H7 (cell line): ENCODE measurements at regions not wholly inside any gene's neighbourhood (a gene's known extent, or its start where the extent isn't known, plus 50 kb on each side); places are given as distances from the start of the nearest gene placed in this dataset.

Experiments used
- DNase-seq: peaks from one replicate; pipeline ENCODE4 v3.0.0; 2012
- H3K27me3 ChIP-seq: 2 replicates; pipeline ENCODE4 v1.6.0; 2011; ENCODE audit warnings: mild to moderate bottlenecking, low read length; ENCODE audit not compliant: control insufficient read depth, insufficient read depth
- H3K36me3 ChIP-seq: replicated peaks from 2 replicates; pipeline ENCODE4 v1.5.1; 2011; ENCODE audit warnings: low read length; ENCODE audit not compliant: control insufficient read depth, insufficient read depth
- H3K4me3 ChIP-seq: 2 replicates; pipeline ENCODE4 v1.5.1; 2011; ENCODE audit warnings: low read depth, mild to moderate bottlenecking, control low read depth, low read length, moderate library complexity; ENCODE audit not compliant: insufficient read depth

DNA sequence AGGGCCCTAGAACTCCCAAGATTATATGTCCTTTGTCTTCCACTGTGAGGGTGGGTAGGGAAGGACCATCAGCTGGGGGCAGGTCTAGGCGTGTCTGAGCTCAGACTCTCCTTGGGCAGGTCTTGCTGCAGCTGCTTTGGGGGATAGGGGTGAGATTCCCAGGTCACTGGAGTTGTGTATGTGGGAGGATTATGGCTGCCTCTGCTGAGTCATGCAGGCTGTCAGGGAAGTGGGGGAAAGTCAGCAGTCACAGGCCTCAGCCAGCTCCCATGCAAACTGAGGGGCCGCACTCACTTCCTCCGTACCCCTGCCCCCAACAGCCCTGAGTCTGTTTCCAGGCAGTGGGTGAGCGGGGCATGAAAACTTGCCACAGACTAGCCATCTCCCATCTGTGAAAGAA lies 600.8 kb downstream of the DIAPH3 start:
- Histone ChIP-seq H3K27me3 (no peaks in the 10 kb centered on the region), H3K36me3 (no peaks in the 10 kb centered on the region), H3K4me3 (no peak overlapping the region)
- no peak for DNase-seq

DNA sequence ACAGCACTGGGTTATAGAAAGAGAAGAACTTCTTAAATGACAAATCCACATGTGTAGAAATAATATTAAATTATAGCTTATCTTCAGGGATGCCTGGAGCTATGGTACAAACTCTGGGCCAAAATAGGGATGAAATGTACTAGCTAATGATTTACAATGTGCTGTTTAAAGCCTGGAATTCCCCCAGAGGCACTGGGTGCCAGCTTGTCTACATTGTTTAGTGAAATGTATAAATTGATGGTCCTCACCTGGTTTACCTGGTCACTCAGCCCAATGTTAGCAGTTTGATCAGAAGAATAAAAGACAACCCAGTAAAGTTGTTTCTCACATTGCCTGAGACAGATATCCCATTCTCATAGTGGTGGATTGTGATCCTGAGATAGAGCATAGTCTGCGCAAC lies 597.2 kb downstream of the DIAPH3 start:
- DNase-seq: no peak
- no peaks in the 10 kb centered on the region for H3K36me3 ChIP-seq
- H3K4me3 ChIP-seq: no peak overlapping the region
- no peaks in the 10 kb centered on the region for H3K27me3 ChIP-seq

DNA sequence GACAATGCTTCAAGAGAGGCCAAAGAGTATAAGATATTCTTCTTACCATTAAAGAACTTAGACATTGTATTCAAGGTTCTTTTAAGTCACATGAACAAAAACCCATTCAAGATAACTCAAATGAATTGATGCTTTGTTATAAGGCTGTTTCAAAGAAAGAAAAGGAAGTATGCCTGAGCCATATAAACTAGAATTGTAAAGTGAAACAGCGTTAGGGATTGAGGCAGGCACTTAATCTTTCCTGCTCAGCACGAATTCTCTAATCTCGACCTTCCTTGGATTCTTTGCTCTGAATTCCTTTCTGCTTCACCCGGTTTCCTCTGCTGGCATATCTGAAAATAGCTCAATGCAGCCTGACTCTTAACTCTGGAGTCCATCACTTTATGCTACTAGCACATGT lies 595.4 kb downstream of the DIAPH3 start:
- Histone ChIP-seq H3K27me3 (no peaks in the 10 kb centered on the region), H3K4me3 (no peak overlapping the region), H3K36me3 (no peaks in the 10 kb centered on the region)
- DNase-seq: no peak

DNA sequence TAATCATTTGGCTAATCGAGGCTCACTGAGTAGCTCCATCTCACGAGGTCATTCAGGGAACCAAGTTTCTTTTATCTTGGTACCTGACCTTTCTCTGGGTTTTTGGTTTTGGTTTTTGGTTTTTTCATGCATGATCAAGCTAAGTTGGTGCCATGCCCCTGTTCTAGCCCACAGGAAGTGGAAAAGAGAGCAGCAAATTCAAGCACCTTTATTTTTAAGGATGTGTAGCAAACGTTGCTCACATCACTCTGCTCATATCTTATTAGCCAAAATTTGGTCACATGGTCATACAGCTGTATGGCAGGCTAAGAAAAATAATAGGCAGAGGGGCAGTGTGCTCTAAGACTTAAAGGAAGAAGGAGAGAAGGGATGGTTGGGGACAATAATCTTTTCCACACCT lies 593.5 kb downstream of the DIAPH3 start:
- no peaks in the 10 kb centered on the region for H3K27me3 ChIP-seq
- H3K4me3 ChIP-seq: no peak overlapping the region
- no peak for DNase-seq
- no peaks in the 10 kb centered on the region for H3K36me3 ChIP-seq

DNA sequence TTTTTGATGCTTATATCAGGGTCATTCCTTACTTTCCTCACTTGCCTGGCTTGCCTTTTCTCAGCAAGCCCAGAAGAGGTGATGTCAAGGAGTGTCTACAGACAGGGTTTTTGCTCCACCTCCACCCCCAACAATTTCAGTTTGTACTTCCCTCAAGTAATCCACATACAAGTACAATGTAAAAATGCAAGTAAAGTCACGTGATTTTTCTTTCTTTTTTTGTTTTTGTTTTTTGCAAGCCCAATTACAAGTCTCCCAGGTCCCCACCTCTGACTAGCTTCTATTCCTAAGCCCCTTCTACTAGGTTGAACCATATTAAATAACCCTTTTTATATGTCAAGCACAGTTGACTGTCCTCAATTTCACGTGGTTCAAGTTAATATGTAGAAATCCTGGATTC lies 579.6 kb downstream of the DIAPH3 start:
- DNase-seq: no peak
- H3K4me3 ChIP-seq: no peak overlapping the region

DNA sequence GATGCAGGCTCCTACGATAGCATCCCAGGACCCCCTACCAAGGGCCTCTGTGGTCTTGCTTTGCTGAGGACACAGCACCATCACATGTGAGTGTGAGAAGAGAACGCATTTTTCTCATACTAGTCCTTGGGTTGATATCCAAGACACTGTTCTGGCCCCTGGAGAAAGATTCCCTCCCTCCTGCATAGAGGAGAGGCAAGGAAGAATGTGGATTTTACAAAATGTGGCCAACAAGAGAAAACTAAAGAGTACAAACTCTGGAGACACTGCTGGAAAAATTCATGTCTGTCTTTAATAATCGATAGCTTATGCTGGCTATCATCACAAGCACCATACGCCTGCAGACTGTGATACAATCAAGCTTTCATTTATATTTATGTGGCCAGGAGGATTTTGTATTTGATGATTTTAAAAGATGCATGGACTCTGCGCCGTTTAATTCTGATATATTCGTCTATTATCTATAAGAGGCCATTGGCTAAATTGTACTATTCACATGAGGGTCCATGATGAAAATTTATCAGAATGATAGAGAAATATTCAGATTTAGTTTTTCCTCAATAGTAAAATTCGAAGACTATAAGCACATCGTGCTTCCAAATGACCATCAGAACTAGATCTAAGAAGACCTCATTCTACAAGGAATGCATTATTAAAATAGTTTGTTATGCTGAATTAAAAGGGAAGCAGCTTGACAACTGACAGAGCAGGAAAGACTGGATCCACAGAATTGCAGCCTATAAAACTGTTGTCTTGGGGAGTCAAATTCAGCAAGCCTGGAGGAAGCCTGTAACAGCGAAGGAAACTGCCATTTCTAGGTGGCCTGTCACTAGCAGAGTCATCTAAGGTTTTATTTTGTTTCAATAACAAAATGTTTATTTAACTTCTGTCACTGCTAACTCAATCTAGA lies 578.7 kb downstream of the DIAPH3 start:
- Histone ChIP-seq H3K36me3 (no peaks in the 10 kb centered on the region), H3K4me3 (no peak overlapping the region), H3K27me3 (peaks cover 4% of the 10 kb centered on the region)
- no peak for DNase-seq

More for the DNA sequence above, 579.6 kb downstream of the DIAPH3 start:
- Histone ChIP-seq H3K27me3 (no peaks in the 10 kb centered on the region), H3K36me3 (no peaks in the 10 kb centered on the region)

DNA sequence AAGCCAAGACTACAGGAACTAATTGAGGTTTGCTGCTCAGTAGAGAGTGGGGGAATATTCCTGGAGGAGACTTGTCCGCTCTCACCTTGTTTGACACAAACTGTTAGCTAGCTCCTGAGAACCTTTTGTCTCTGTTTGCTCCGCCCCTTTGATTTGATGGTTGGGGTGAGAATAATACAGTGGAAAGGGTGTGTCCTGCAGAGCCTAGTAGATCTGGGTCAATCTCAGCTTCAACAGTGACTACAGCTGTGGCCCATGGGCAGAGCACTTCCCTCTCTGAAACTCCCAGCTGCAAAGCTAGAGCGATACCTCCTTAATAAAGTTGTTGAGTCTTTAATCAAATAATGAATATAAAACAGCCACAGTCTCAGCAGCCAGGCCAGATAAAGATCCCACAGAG lies 576.7 kb downstream of the DIAPH3 start:
- H3K36me3 ChIP-seq: no peaks in the 10 kb centered on the region
- DNase-seq: no peak
- peaks cover 4% of the 10 kb centered on the region for H3K27me3 ChIP-seq
- H3K4me3 ChIP-seq: no peak overlapping the region

DNA sequence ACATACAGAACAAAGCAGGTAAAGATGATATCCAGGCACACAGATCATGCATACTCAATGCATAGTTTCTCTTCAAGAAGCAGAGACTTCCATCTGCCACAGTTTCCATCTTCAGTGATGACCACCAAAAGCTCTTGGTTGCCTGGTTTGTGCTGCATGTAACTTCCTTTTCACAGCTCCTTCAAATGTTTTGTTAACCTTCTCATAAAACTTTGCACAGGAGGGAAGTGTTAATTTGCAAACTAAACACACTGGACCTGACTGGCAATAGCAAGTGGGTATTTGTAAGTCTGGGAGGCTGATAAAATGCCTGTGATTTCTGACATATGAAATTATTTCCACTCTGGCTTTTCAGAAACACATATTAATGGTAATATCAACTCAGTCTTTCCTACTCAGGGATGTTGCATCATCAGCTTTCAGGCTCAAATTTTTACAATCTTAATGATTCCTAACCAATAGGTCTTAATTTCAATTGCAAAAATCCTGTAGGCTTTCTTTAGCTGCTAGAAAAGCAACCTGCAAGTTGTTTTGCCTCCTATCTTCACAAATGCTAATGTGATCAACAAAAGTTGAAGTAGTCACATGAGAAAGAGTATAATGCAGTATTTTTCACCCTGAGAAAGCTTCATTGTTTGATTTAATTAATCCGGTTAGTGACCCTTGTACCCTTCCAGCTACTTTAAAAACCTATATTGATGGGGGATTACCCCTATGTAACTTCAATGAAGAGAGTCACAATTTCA lies 575.6 kb downstream of the DIAPH3 start:
- Histone ChIP-seq H3K27me3 (peaks cover 4% of the 10 kb centered on the region), H3K4me3 (no peak overlapping the region), H3K36me3 (no peaks in the 10 kb centered on the region)
- peak; percentile 6 for DNase-seq

DNA sequence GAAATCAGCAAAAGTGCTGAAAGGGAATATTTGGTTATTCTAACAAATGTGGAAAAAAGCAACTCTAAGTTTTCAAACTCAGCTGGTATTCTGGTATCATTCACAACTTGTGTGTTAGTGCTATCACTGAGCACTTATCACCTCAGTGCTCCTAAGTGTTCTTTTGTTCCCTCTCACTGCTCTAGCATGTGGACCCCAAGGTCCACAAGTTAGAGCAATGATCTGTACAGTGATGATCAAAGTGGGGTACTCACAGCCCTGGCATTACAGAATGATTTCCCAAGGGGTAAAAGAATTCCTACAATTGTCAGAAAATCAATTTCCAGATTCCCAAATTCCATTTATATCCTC lies 575.0 kb downstream of the DIAPH3 start:
- Histone ChIP-seq H3K4me3 (no peak overlapping the region), H3K36me3 (no peaks in the 10 kb centered on the region), H3K27me3 (peaks cover 4% of the 10 kb centered on the region)
- no peak for DNase-seq

DNA sequence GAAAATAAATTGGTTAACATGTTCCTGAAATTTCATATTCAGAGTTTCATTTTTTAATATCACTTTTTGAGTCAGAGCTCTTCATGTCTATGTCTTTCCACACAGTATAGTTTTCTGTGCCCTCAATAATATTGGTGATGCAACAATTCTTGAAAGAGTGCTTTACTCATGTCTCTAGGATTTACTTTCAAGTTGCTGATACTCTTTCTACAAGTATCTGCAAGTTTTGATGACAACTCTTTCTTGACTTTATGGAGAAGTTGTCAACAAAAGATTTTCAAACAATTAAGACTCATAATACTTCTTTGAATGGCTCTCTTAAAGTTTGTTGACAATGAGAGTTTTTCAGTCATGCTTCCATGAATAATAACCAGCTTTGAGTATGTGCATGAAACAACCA lies 561.7 kb downstream of the DIAPH3 start:
- Histone ChIP-seq H3K4me3 (no peak overlapping the region), H3K27me3 (no peaks in the 10 kb centered on the region), H3K36me3 (no peaks in the 10 kb centered on the region)
- DNase-seq: no peak

DNA sequence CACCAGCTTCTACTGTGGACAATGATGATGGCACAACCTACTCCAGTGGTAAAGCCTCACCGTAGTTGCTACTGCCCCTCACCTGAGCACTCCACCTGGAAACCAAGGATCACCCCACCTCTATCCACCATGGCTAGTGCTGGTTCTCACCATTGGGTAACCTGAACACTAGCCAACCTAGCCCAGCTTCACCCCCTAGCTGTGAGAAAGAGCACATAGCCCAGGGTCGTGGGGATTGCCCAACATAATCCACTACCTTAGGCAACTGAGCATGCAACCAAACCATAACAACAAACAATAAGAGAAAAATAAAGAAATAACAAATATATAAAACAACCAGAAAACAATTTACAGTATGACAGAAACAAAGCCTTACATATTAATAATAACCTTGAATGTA lies 560.1 kb downstream of the DIAPH3 start:
- no peaks in the 10 kb centered on the region for H3K27me3 ChIP-seq

DNA sequence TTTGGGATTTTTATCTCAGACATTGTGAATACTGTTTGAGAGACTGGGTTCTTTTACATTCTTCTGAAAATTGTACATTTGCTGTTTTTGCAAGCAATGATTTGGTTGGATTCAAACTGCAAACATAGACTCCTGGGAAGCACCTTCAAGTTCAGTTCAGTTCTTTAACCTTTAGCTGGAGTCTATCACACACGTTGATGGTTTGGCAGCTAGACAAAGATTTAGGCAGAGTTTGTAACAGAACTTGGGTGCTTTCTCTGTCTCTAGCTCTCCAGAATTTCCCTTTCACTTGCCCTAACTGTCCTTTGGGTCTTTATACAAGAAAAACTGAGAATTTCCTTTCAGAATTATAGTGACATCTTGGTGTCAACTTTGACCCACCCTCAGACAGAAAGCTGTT lies 556.6 kb downstream of the DIAPH3 start:
- H3K36me3 ChIP-seq: no peaks in the 10 kb centered on the region
- no peak overlapping the region for H3K4me3 ChIP-seq
- DNase-seq: no peak
- H3K27me3 ChIP-seq: no peaks in the 10 kb centered on the region

More for the DNA sequence above, 560.1 kb downstream of the DIAPH3 start:
- Histone ChIP-seq H3K4me3 (no peak overlapping the region), H3K36me3 (no peaks in the 10 kb centered on the region)
- DNase-seq: no peak

DNA sequence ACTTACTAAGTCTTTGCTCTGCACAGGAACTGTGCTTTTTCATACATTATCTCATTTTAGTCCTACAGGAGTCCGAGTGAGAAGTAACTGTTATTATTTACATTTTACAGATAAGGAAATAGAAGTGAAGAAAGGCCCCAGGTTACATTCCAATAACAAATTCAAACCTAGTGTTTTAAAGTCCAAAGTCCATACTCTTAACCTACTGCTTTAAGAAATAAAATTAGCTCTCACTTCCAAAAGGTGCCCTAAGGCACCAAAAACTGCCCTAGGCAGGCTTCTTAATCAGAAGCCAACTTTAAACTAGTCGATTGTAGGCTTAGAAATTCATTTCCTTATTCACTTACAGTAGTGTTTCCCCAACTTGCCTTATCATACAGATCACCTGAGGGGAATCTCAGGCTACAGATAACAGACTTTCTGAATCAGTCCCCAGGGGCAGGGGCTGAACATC lies 555.9 kb downstream of the DIAPH3 start:
- no peak overlapping the region for H3K4me3 ChIP-seq

DNA sequence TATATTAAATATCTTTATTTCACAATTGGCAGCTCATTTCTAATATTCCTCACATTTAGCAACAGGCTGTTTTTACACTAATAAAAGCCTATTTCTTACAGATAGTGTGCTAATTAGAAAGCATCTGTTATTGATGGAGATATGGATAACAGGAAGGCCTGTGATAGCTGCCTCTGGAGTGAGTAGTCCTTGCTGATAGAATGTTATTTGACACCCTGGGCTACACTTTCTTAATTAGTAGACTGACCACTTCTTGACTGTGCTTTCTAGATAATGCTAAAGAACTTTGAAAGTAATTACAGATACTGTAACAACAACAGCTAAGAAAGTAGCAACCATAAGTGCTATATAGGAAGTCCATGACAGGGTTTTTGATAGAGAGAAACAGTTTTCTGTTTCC lies 554.3 kb downstream of the DIAPH3 start:
- Histone ChIP-seq H3K27me3 (no peaks in the 10 kb centered on the region), H3K36me3 (no peaks in the 10 kb centered on the region), H3K4me3 (no peak overlapping the region)
- DNase-seq: no peak

More for the DNA sequence above, 555.9 kb downstream of the DIAPH3 start:
- Histone ChIP-seq H3K36me3 (no peaks in the 10 kb centered on the region), H3K27me3 (no peaks in the 10 kb centered on the region)
- no peak for DNase-seq
